ENCODE measurements at regions not wholly inside any gene's neighbourhood (a gene's known extent, or its start where the extent isn't known, plus 50 kb on each side); places are given as distances from the start of the nearest gene placed in this dataset.

GRCh38 chr20:12159261-12159660, 241.6 kb downstream of the BTBD3 start:
- no peaks in the 10 kb centered on the region for H3K36me3 ChIP-seq (replicated peaks)
- in situ Hi-C loops (cut with HindIII; ENCODE audit: low pct_ligation_motif_present, low sequenced_read_pairs): no loop called here
- H3K4me3 ChIP-seq (ENCODE audit: low read depth, low read length): no peak overlapping the region
- no peaks in the 10 kb centered on the region for H3K27me3 ChIP-seq (replicated peaks)
- no peak for DNase-seq
- TF ChIP-seq, protein P1, sequence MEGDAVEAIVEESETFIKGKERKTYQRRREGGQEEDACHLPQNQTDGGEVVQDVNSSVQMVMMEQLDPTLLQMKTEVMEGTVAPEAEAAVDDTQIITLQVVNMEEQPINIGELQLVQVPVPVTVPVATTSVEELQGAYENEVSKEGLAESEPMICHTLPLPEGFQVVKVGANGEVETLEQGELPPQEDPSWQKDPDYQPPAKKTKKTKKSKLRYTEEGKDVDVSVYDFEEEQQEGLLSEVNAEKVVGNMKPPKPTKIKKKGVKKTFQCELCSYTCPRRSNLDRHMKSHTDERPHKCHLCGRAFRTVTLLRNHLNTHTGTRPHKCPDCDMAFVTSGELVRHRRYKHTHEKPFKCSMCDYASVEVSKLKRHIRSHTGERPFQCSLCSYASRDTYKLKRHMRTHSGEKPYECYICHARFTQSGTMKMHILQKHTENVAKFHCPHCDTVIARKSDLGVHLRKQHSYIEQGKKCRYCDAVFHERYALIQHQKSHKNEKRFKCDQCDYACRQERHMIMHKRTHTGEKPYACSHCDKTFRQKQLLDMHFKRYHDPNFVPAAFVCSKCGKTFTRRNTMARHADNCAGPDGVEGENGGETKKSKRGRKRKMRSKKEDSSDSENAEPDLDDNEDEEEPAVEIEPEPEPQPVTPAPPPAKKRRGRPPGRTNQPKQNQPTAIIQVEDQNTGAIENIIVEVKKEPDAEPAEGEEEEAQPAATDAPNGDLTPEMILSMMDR (IDR thresholded peaks at IDR 0.05; ENCODE audit: low read depth, low read length, missing control alignments): no peak
- no peak overlapping the region for H3K27ac ChIP-seq

- no peaks in the 10 kb centered on the region for H3K27me3 ChIP-seq (replicated peaks)
- DNase-seq: no peak
- no peak overlapping the region for H3K27ac ChIP-seq
- in situ Hi-C loops (cut with HindIII; ENCODE audit: low pct_ligation_motif_present, low sequenced_read_pairs): no loop called here
- H3K4me3 ChIP-seq (ENCODE audit: low read depth, low read length): no peak overlapping the region
- no peaks in the 10 kb centered on the region for H3K36me3 ChIP-seq (replicated peaks)
- TF ChIP-seq, protein P1 (IDR thresholded peaks at IDR 0.05; ENCODE audit: low read depth, low read length, missing control alignments): no peak
These were observed 244.0 kb downstream of the BTBD3 start for GRCh38 chr20:12161734-12162133.

DNA sequence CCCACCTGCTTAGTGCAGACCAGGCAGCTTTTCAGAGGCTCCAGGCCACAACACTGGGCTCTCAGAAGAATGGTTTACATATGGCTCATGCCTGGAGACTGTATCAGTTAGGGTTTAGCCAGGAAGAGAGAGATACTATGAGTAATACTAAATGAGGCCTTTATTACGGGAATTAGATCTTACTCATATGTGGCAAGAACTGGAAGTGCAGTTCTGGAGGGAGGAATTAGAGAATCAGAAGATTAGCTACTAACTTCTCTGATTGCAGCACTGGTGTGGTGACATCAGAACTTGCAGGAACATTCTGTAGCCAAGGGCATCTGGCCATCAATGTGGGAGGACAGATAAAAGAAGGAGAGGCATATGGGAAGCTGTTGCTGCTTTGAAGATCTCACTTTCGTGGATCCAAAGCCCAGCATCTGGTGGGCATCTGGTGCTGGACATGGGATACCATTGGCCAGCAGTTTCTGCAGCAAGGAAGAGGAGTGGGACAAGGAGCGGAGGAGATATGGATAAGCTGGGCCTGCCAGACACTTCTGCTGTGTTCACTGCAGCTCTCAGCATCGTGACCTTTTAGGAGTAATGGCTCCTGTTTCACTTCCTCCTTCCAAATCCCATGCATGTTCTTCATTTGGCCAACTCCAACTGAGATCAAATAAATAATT, 248.5 kb downstream of the BTBD3 start:
- Histone ChIP-seq H3K4me3 (ENCODE audit: low read depth, low read length) (no peak overlapping the region), H3K27ac (no peak overlapping the region), H3K36me3 (replicated peaks) (no peaks in the 10 kb centered on the region), H3K27me3 (replicated peaks) (no peaks in the 10 kb centered on the region)
- TF ChIP-seq, protein P1 (IDR thresholded peaks at IDR 0.05; ENCODE audit: low read depth, low read length, missing control alignments): peak; percentile 10
- peak; percentile 70 for DNase-seq
- in situ Hi-C loops (cut with HindIII; ENCODE audit: low pct_ligation_motif_present, low sequenced_read_pairs): no loop called here

GRCh38 chr20:12170406-12170805, 252.7 kb downstream of the BTBD3 start:
- no peak for DNase-seq
- Histone ChIP-seq H3K27me3 (replicated peaks) (no peaks in the 10 kb centered on the region), H3K36me3 (replicated peaks) (no peaks in the 10 kb centered on the region), H3K4me3 (ENCODE audit: low read depth, low read length) (no peak overlapping the region), H3K27ac (no peak overlapping the region)
- TF ChIP-seq, protein P1 (IDR thresholded peaks at IDR 0.05; ENCODE audit: low read depth, low read length, missing control alignments): no peak
- in situ Hi-C loops (cut with HindIII; ENCODE audit: low pct_ligation_motif_present, low sequenced_read_pairs): no loop called here

DNA sequence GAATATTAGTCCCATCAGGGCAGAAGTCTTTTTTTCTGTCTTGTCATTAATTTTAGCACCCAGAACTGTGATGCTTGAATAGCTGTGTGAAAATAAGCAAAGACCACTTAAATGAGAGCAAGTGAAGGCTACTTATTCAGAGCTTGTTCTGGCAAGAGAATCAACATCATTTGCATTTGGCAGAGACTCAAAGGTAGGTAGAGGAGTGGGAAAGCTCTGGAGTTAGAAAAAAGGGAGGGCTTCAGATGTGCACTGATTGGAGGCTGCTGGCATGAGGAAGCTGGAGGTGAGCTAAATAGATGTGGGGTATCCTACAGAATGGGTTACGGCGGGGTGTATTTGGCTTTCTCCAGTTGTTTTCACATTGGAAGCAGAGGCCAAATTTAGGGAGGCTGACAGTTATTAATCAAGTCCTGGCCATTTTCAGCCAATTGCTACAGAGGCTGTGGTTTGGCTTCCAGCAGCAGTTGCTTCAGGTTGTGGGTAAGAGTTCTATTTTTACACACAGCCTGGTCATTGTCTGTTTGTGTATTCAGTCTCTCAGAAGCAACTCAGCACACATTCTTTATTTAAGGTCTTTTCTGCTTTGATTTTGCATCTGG, 254.3 kb downstream of the BTBD3 start:
- no peaks in the 10 kb centered on the region for H3K27me3 ChIP-seq (replicated peaks)
- peak; percentile 28 for DNase-seq
- no peaks in the 10 kb centered on the region for H3K36me3 ChIP-seq (replicated peaks)
- no peak overlapping the region for H3K27ac ChIP-seq
- TF ChIP-seq, protein P1 (IDR thresholded peaks at IDR 0.05; ENCODE audit: low read depth, low read length, missing control alignments): no peak
- in situ Hi-C loops (cut with HindIII; ENCODE audit: low pct_ligation_motif_present, low sequenced_read_pairs): no loop called here
- H3K4me3 ChIP-seq (ENCODE audit: low read depth, low read length): no peak overlapping the region

Data from brain microvascular endothelial cell (primary cell).